ENCODE measurements at regions not wholly inside any gene's neighbourhood (a gene's known extent, or its start where the extent isn't known, plus 50 kb on each side); places are given as distances from the start of the nearest gene placed in this dataset.

DNA sequence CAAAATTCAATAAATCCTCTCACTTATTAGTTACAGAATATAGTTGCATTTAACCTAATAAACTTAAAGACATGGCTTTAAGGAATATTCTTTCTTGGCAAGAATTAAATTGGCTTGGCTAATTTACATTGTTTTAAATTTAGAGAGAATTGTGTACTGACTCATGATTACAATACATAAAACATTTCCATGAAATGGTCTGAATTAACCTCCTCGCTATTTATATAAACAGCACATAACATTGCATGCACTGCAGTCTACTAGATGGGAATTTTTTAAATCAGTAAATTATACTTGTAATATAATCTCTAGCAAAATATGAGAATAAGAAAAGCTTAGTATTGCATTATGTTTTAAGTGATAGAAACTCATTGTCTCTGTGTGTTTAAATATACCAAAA, 268.9 kb downstream of the SHOX2 start:
- TF ChIP-seq, protein P1, sequence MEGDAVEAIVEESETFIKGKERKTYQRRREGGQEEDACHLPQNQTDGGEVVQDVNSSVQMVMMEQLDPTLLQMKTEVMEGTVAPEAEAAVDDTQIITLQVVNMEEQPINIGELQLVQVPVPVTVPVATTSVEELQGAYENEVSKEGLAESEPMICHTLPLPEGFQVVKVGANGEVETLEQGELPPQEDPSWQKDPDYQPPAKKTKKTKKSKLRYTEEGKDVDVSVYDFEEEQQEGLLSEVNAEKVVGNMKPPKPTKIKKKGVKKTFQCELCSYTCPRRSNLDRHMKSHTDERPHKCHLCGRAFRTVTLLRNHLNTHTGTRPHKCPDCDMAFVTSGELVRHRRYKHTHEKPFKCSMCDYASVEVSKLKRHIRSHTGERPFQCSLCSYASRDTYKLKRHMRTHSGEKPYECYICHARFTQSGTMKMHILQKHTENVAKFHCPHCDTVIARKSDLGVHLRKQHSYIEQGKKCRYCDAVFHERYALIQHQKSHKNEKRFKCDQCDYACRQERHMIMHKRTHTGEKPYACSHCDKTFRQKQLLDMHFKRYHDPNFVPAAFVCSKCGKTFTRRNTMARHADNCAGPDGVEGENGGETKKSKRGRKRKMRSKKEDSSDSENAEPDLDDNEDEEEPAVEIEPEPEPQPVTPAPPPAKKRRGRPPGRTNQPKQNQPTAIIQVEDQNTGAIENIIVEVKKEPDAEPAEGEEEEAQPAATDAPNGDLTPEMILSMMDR (IDR thresholded peaks at IDR 0.05; ENCODE audit: low read depth, low read length, poor library complexity, severe bottlenecking): no peak
- TF ChIP-seq EZH2phosphoT487 (IDR thresholded peaks at IDR 0.05; ENCODE audit: borderline replicate concordance, low read length): no peak
